IMR-90 (cell line): ENCODE measurements at regions not wholly inside any gene's neighbourhood (a gene's known extent, or its start where the extent isn't known, plus 50 kb on each side); places are given as distances from the start of the nearest gene placed in this dataset.

Experiments
- ATAC-seq: fragments of 200-7000 bp; cut with Tn5 transposase; 2 replicates; pipeline ENCODE4 v1.9.1; 2020; ENCODE audit warnings: low read depth, mild to moderate bottlenecking, moderate library complexity
- BruUV-seq: library from RNA; stranded (reverse); fragments of 400-500 nt; replicated peaks from 2 replicates; lab custom pipeline; 2021; lab: Mats Ljungman, UMichigan
- CTCF ChIA-PET: fragments of 300-600 bp; formaldehyde crosslinking; extraction: SDS; loops from one replicate; lab custom pipeline; 2021; ENCODE audit warnings: antibody characterized with exemption; lab: Yijun Ruan, JAX
- POLR2A ChIA-PET: fragments of 300-600 bp; sonication (Branson Sonifier 250); formaldehyde crosslinking; loops from one replicate; lab custom pipeline; 2022; ENCODE audit warnings: antibody characterized with exemption; ENCODE audit not compliant: unreplicated experiment; lab: Charles Lee
- DNase-seq: peaks from one replicate; pipeline ENCODE4 v3.0.0; 2013
- H2AFZ ChIP-seq: replicated peaks from 2 replicates; pipeline ENCODE3; 2013; ENCODE audit warnings: low read length, mild to moderate bottlenecking; ENCODE audit not compliant: poor library complexity
- H2AK5ac ChIP-seq: 2 replicates; pipeline ENCODE4 v1.6.1; 2013; ENCODE audit warnings: low read depth, low read length, inconsistent platforms
- H2AK9ac ChIP-seq: replicated peaks from 2 replicates; pipeline ENCODE3; 2013; ENCODE audit warnings: mild to moderate bottlenecking, low read depth, low read length, moderate library complexity; ENCODE audit not compliant: poor library complexity
- H2BK120ac ChIP-seq: 2 replicates; pipeline ENCODE4 v1.6.1; 2013; ENCODE audit warnings: low read depth, low read length, inconsistent platforms
- H2BK15ac ChIP-seq: 3 replicates; pipeline ENCODE4 v1.6.1; 2013; ENCODE audit warnings: low read depth, low read length, inconsistent platforms
- H2BK20ac ChIP-seq: 2 replicates; pipeline ENCODE4 v1.6.1; 2013; ENCODE audit warnings: low read depth, mild to moderate bottlenecking, inconsistent platforms, low read length, moderate library complexity
- H2BK5ac ChIP-seq: 2 replicates; pipeline ENCODE4 v1.6.1; 2013; ENCODE audit warnings: mild to moderate bottlenecking, low read depth, low read length, inconsistent platforms; ENCODE audit not compliant: poor library complexity, severe bottlenecking
- H3K14ac ChIP-seq: replicated peaks from 2 replicates; pipeline ENCODE4 v1.6.1; 2013; ENCODE audit warnings: low read depth, low read length, inconsistent platforms
- H3K18ac ChIP-seq: 2 replicates; pipeline ENCODE4 v1.6.1; 2013; ENCODE audit warnings: low read depth, low read length, control low read depth
- H3K23ac ChIP-seq: 2 replicates; pipeline ENCODE4 v1.6.1; 2013; ENCODE audit warnings: low read depth, low read length, inconsistent platforms
- H3K27ac ChIP-seq: 2 replicates; pipeline ENCODE4 v1.5.1; 2013; ENCODE audit warnings: mild to moderate bottlenecking, control low read depth, low read length; ENCODE audit not compliant: insufficient read depth
- H3K27me3 ChIP-seq: 2 replicates; pipeline ENCODE4 v1.6.1; 2013; ENCODE audit warnings: low read length; ENCODE audit not compliant: control insufficient read depth, insufficient read depth
- H3K36me3 ChIP-seq: 2 replicates; pipeline ENCODE4 v1.6.1; 2013; ENCODE audit warnings: low read length, mixed read lengths; ENCODE audit not compliant: control insufficient read depth, insufficient read depth
- H3K4ac ChIP-seq: 2 replicates; pipeline ENCODE4 v1.6.1; 2013; ENCODE audit warnings: low read depth, low read length, inconsistent platforms
- H3K4me1 ChIP-seq: 2 replicates; pipeline ENCODE4 v1.6.1; 2013; ENCODE audit warnings: low read length, mixed read lengths; ENCODE audit not compliant: control insufficient read depth, insufficient read depth
- H3K4me2 ChIP-seq: 2 replicates; pipeline ENCODE4 v1.6.1; 2013; ENCODE audit warnings: low read depth, mild to moderate bottlenecking, control low read depth, low read length, moderate library complexity
- H3K4me3 ChIP-seq: 2 replicates; pipeline ENCODE4 v1.5.1; 2013; ENCODE audit warnings: low read depth, mild to moderate bottlenecking, control low read depth, low read length, moderate library complexity; ENCODE audit not compliant: insufficient read depth
- H3K56ac ChIP-seq: 2 replicates; pipeline ENCODE4 v1.6.1; 2013; ENCODE audit warnings: low read length, inconsistent platforms; ENCODE audit not compliant: insufficient read depth; ENCODE audit errors: extremely low read depth
- H3K79me1 ChIP-seq, 2 experiments: 2 replicates each; pipeline ENCODE4 v1.6.1; 2013; ENCODE audit warnings: low read length in 2 of 2, inconsistent platforms in 1 of 2, low read depth in 1 of 2
- H3K9ac ChIP-seq: 2 replicates; pipeline ENCODE4 v1.6.1; 2013; ENCODE audit warnings: low read depth, low read length, control low read depth
- H3K9me1 ChIP-seq: 2 replicates; pipeline ENCODE4 v1.6.1; 2013; ENCODE audit warnings: low read length, inconsistent platforms; ENCODE audit not compliant: insufficient read depth
- H3K9me3 ChIP-seq: 2 replicates; pipeline ENCODE4 v1.6.1; 2013; ENCODE audit warnings: low read length; ENCODE audit not compliant: control insufficient read depth, insufficient read depth
- H4K20me1 ChIP-seq: 2 replicates; pipeline ENCODE4 v1.6.1; 2013; ENCODE audit warnings: low read length, inconsistent platforms; ENCODE audit not compliant: insufficient read depth
- H4K5ac ChIP-seq: 2 replicates; pipeline ENCODE4 v1.6.1; 2013; ENCODE audit warnings: mild to moderate bottlenecking, low read depth, low read length, control low read depth
- H4K8ac ChIP-seq, 2 experiments: 2 replicates each; pipeline ENCODE4 v1.6.1; 2013; ENCODE audit warnings: low read depth in 2 of 2, low read length in 2 of 2, control low read depth in 1 of 2, inconsistent platforms in 1 of 2
- H4K91ac ChIP-seq: 2 replicates; pipeline ENCODE4 v1.6.1; 2013; ENCODE audit warnings: low read depth, low read length, inconsistent platforms; ENCODE audit not compliant: insufficient read depth
- BHLHE40 ChIP-seq: fragments of 150-350 bp; IDR thresholded peaks from 2 replicates; pipeline ENCODE4 v1.6.1; 2016; ENCODE audit warnings: mild to moderate bottlenecking, low read depth, low read length
- CEBPB ChIP-seq: IDR thresholded peaks from 2 replicates; pipeline ENCODE4 v1.6.1; 2012; ENCODE audit warnings: low read depth, low read length, improper control_type of control experiment
- CHD1 ChIP-seq: IDR thresholded peaks from 2 replicates; pipeline ENCODE4 v1.6.1; 2012; ENCODE audit warnings: low read depth, low read length, improper control_type of control experiment
- MAFK ChIP-seq: IDR thresholded peaks from 2 replicates; pipeline ENCODE4 v1.6.1; 2012; ENCODE audit warnings: low read depth, low read length, improper control_type of control experiment
- MAZ ChIP-seq: IDR thresholded peaks from 2 replicates; pipeline ENCODE4 v1.6.1; 2012; ENCODE audit warnings: low read depth, mild to moderate bottlenecking, low read length, improper control_type of control experiment, moderate library complexity, borderline replicate concordance
- MXI1 ChIP-seq: IDR thresholded peaks from 2 replicates; pipeline ENCODE4 v1.6.1; 2012; ENCODE audit warnings: low read depth, mild to moderate bottlenecking, low read length, moderate library complexity, borderline replicate concordance
- NFE2L2 ChIP-seq: fragments of 150-350 bp; IDR thresholded peaks from 2 replicates; pipeline ENCODE4 v1.6.1; 2016; ENCODE audit warnings: low read depth, mild to moderate bottlenecking, low read length
- POLR2A ChIP-seq: IDR thresholded peaks from 2 replicates; pipeline ENCODE4 v1.6.1; 2012; ENCODE audit warnings: mild to moderate bottlenecking, low read depth, low read length
- RCOR1 ChIP-seq: IDR thresholded peaks from 2 replicates; pipeline ENCODE4 v1.6.1; 2012; ENCODE audit warnings: mild to moderate bottlenecking, low read length, improper control_type of control experiment; ENCODE audit not compliant: insufficient replicate concordance
- RFX5 ChIP-seq: IDR thresholded peaks from 2 replicates; pipeline ENCODE4 v1.8.0; 2012; ENCODE audit warnings: low read depth, mild to moderate bottlenecking, low read length, moderate library complexity
- SMC3 ChIP-seq: fragments of 150-350 bp; IDR thresholded peaks from 2 replicates; pipeline ENCODE4 v1.6.1; 2016; ENCODE audit warnings: low read depth, mild to moderate bottlenecking, antibody characterized with exemption, low read length, moderate library complexity
- USF2 ChIP-seq: fragments of 150-350 bp; IDR thresholded peaks from 2 replicates; pipeline ENCODE4 v1.6.1; 2017; ENCODE audit warnings: mild to moderate bottlenecking, antibody characterized with exemption, low read length, low read depth
- WGBS, 2 experiments: methylation state at CpG; one replicate each; pipeline versions ENCODE4 v1.1.5 to v1.1.7; 2013; ENCODE audit warnings: missing lambda C conversion rate in 2 of 2; ENCODE audit not compliant: insufficient read length in 1 of 2; ENCODE audit errors: extremely low coverage in 2 of 2; 5-methylcytosine and 5-hydroxymethylcytosine counted together
- dilution Hi-C: fragments of 300-500 bp; cut with HindIII; formaldehyde crosslinking; loops from one replicate; pipeline ENCODE4 v1.14.3; 2018; ENCODE audit warnings: low sequenced_read_pairs; ENCODE audit not compliant: unreplicated experiment
- in situ Hi-C: fragments of 300-500 bp; cut with MboI; formaldehyde crosslinking; loops from 3 replicates; pipeline ENCODE4 v1.14.3; 2019; ENCODE audit warnings: low sequenced_read_pairs, inconsistent platforms, mixed read lengths
- intact Hi-C: fragments of 100-400 bp; cut with micrococcal nuclease; formaldehyde crosslinking; loops from 2 replicates; pipeline ENCODE4 v1.10.0; 2022
- TF ChIP-seq, protein P1 (sequence below): fragments of 150-350 bp; IDR thresholded peaks from 2 replicates; pipeline ENCODE4 v1.6.1; 2016; ENCODE audit warnings: low read depth, mild to moderate bottlenecking, low read length, moderate library complexity, borderline replicate concordance

GRCh38 chr2:15009681-15010080, 377.2 kb downstream of the LRATD1 start:
- ATAC-seq (peak; percentile 29), DNase-seq (peak; percentile 29)
- Histone ChIP-seq H2AK5ac (no peak overlapping the region), H3K4ac (no peak overlapping the region), H3K27ac (no peak overlapping the region), H3K4me2 (no peak overlapping the region), H3K9me3 (0 out of 2 replicates have a peak, but pooled peaks cover 2% of the 10 kb centered on the region), H2AFZ (no peak overlapping the region), H3K79me1 (no peaks in the 10 kb centered on the region), H3K56ac (no peak overlapping the region), H2BK15ac (no peak overlapping the region), H3K27me3 (no peaks in the 10 kb centered on the region), H3K4me3 (no peak overlapping the region), H2BK120ac (no peak overlapping the region), H3K23ac (no peak overlapping the region), H3K14ac (no peak overlapping the region), H4K20me1 (no peaks in the 10 kb centered on the region), H3K9me1 (no peaks in the 10 kb centered on the region), H3K18ac (no peak overlapping the region), H4K91ac (no peak overlapping the region), H2AK9ac (no peak overlapping the region), H3K36me3 (no peaks in the 10 kb centered on the region), H3K4me1 (no peaks in the 10 kb centered on the region), H3K9ac (no peak overlapping the region), H4K8ac (no peak overlapping the region), H2BK5ac (no peak overlapping the region), H4K5ac (no peak overlapping the region), H2BK20ac (no peak overlapping the region)
- in situ Hi-C loops: no loop called here
- no peak for TF ChIP-seq CEBPB
- no peak for TF ChIP-seq SMC3
- no peak for TF ChIP-seq RCOR1
- no peak for TF ChIP-seq CHD1
- no peak for TF ChIP-seq USF2
- TF ChIP-seq MXI1: no peak
- no peak for TF ChIP-seq BHLHE40
- no peak for TF ChIP-seq MAZ
- no peak for TF ChIP-seq MAFK
- no peak for TF ChIP-seq RFX5
- TF ChIP-seq NFE2L2: no peak
- TF ChIP-seq, protein P1, sequence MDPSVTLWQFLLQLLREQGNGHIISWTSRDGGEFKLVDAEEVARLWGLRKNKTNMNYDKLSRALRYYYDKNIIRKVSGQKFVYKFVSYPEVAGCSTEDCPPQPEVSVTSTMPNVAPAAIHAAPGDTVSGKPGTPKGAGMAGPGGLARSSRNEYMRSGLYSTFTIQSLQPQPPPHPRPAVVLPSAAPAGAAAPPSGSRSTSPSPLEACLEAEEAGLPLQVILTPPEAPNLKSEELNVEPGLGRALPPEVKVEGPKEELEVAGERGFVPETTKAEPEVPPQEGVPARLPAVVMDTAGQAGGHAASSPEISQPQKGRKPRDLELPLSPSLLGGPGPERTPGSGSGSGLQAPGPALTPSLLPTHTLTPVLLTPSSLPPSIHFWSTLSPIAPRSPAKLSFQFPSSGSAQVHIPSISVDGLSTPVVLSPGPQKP: no peak
- TF ChIP-seq POLR2A: no peak
- dilution Hi-C loops: no loop called here
- CTCF ChIA-PET: no interaction called here
- POLR2A ChIA-PET: no interaction called here
- intact Hi-C loops: no loop called here
- no TSS peak for BruUV-seq
- WGBS, 2 experiments: no CpG with 5 or more reads among the region's 4 CpGs
